Mammary epithelial cell (primary cell): ENCODE measurements at regions not wholly inside any gene's neighbourhood (a gene's known extent, or its start where the extent isn't known, plus 50 kb on each side); places are given as distances from the start of the nearest gene placed in this dataset.

Source experiments
- EZH2 ChIP-seq: IDR thresholded peaks from 2 replicates; pipeline ENCODE4 v1.6.1; 2012; ENCODE audit warnings: low read length, inconsistent platforms, borderline replicate concordance
- TF ChIP-seq, protein P1 (sequence below), 2 donors: IDR thresholded peaks in 1 of 2; conservative IDR thresholded peaks in 1 of 2; 2 replicates each; pipeline ENCODE4 v1.5.1; 2011 to 2012; ENCODE audit warnings: inconsistent platforms in 2 of 2, low read length in 2 of 2, mild to moderate bottlenecking in 2 of 2, control low read depth in 1 of 2, low read depth in 1 of 2; ENCODE audit not compliant: insufficient read depth in 1 of 2; ENCODE audit errors: extremely low read depth in 1 of 2

- TF ChIP-seq, protein P1, sequence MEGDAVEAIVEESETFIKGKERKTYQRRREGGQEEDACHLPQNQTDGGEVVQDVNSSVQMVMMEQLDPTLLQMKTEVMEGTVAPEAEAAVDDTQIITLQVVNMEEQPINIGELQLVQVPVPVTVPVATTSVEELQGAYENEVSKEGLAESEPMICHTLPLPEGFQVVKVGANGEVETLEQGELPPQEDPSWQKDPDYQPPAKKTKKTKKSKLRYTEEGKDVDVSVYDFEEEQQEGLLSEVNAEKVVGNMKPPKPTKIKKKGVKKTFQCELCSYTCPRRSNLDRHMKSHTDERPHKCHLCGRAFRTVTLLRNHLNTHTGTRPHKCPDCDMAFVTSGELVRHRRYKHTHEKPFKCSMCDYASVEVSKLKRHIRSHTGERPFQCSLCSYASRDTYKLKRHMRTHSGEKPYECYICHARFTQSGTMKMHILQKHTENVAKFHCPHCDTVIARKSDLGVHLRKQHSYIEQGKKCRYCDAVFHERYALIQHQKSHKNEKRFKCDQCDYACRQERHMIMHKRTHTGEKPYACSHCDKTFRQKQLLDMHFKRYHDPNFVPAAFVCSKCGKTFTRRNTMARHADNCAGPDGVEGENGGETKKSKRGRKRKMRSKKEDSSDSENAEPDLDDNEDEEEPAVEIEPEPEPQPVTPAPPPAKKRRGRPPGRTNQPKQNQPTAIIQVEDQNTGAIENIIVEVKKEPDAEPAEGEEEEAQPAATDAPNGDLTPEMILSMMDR (conservative IDR thresholded peaks at IDR 0.05 in 1 of 2, IDR thresholded peaks at IDR 0.05 in 1 of 2; ENCODE audit: extremely low read depth in 1 of 2, insufficient read depth in 1 of 2, low read depth in 1 of 2, low read length in 2 of 2): no peak
- TF ChIP-seq EZH2: no peak
These were observed 81.0 kb upstream of the MED13L start for GRCh38 chr12:116358536-116358892.
